ENCODE measurements at regions not wholly inside any gene's neighbourhood (a gene's known extent, or its start where the extent isn't known, plus 50 kb on each side); places are given as distances from the start of the nearest gene placed in this dataset.

DNA sequence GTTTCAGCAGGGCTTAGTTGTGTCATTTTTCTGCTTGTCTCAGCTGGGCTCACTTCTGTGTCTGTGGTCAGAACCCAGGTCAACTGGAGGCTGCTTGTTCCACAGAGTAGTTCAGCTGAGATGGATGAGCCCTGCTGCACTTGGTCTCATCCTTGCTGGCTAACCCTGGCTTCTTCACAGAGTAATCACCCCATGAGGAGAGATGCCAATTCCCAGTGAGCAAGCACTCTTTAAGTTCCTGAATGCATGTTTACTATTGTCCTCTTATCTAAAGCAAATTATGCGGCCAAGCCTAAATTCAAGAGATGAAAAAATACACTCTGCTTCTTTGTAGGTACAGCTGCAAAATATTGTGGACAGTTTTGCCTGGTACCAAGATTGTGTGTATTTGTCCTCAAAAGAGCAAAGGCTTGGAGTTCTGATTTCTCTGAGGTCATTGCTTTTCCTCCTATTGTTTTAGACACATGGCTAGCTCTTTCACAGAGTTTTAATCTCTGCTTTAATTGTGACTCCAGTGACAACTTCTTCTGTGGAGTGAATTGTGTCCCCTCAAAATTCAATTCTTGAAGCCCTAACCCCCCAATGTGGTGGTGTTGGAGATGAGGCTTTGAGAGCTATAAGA is 236.6 kb upstream of the ANKRD50 start:
- no peak for TF ChIP-seq POLR2A (IDR thresholded peaks at IDR 0.05)
- TF ChIP-seq, protein P1, sequence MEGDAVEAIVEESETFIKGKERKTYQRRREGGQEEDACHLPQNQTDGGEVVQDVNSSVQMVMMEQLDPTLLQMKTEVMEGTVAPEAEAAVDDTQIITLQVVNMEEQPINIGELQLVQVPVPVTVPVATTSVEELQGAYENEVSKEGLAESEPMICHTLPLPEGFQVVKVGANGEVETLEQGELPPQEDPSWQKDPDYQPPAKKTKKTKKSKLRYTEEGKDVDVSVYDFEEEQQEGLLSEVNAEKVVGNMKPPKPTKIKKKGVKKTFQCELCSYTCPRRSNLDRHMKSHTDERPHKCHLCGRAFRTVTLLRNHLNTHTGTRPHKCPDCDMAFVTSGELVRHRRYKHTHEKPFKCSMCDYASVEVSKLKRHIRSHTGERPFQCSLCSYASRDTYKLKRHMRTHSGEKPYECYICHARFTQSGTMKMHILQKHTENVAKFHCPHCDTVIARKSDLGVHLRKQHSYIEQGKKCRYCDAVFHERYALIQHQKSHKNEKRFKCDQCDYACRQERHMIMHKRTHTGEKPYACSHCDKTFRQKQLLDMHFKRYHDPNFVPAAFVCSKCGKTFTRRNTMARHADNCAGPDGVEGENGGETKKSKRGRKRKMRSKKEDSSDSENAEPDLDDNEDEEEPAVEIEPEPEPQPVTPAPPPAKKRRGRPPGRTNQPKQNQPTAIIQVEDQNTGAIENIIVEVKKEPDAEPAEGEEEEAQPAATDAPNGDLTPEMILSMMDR (IDR thresholded peaks at IDR 0.05), result no peak

Data from testis (tissue), 2 donors.